Liver (tissue), 8 donors: ENCODE measurements at regions not wholly inside any gene's neighbourhood (a gene's known extent, or its start where the extent isn't known, plus 50 kb on each side); places are given as distances from the start of the nearest gene placed in this dataset.

Experiments used
- DNase-seq: peaks from one replicate; pipeline ENCODE4 v3.0.0-alpha.2; 2017; ENCODE audit warnings: low spot score
- H3K27ac ChIP-seq, 2 donors: one replicate each; pipeline ENCODE4 v1.7.0; 2013; ENCODE audit warnings: inconsistent platforms in 2 of 2, low read length in 2 of 2, control low read depth in 1 of 2, low read depth in 1 of 2, mild to moderate bottlenecking in 1 of 2
- H3K27me3 ChIP-seq, 4 donors: one replicate each; pipeline versions ENCODE4 v1.6.1 to v1.7.0; 2013; ENCODE audit warnings: low read length in 3 of 4, inconsistent platforms in 1 of 4, mild to moderate bottlenecking in 1 of 4, moderate library complexity in 1 of 4; ENCODE audit not compliant: control insufficient read depth in 4 of 4, insufficient read depth in 4 of 4
- H3K36me3 ChIP-seq, 4 donors: one replicate each; pipeline versions ENCODE4 v1.6.1 to v1.7.0; 2013; ENCODE audit warnings: low read length in 3 of 4, mild to moderate bottlenecking in 3 of 4, low read depth in 1 of 4, moderate library complexity in 1 of 4; ENCODE audit not compliant: control insufficient read depth in 4 of 4, insufficient read depth in 3 of 4
- H3K4me1 ChIP-seq, 4 donors: one replicate each; pipeline versions ENCODE4 v1.6.1 to v1.7.0; 2013; ENCODE audit warnings: low read length in 3 of 4, mild to moderate bottlenecking in 3 of 4, moderate library complexity in 1 of 4; ENCODE audit not compliant: control insufficient read depth in 4 of 4, insufficient read depth in 4 of 4
- H3K4me3 ChIP-seq, 3 donors: one replicate each; pipeline versions ENCODE4 v1.6.1 to v1.7.0; 2013; ENCODE audit warnings: low read length in 3 of 3, control low read depth in 1 of 3, low read depth in 1 of 3, mild to moderate bottlenecking in 1 of 3
- H3K9ac ChIP-seq, 2 donors: one replicate each; pipeline ENCODE4 v1.7.0; 2013; ENCODE audit warnings: low read length in 2 of 2, mild to moderate bottlenecking in 2 of 2, moderate library complexity in 2 of 2, control low read depth in 1 of 2, low read depth in 1 of 2
- H3K9me3 ChIP-seq, 4 donors: one replicate each; pipeline versions ENCODE4 v1.6.1 to v1.7.0; 2013; ENCODE audit warnings: low read length in 3 of 4; ENCODE audit not compliant: control insufficient read depth in 4 of 4
- ATF3 ChIP-seq: IDR thresholded peaks from 2 replicates; pipeline ENCODE4 v1.6.1; 2016; ENCODE audit warnings: antibody characterized with exemption
- CTCF ChIP-seq: fragments of 150-350 bp; IDR thresholded peaks from 2 replicates; pipeline ENCODE4 v1.5.1; 2017; ENCODE audit warnings: improper control_type of control experiment, low read depth, low read length; ENCODE audit not compliant: missing input control
- EGR1 ChIP-seq, 2 donors: IDR thresholded peaks; 2 replicates each; pipeline ENCODE4 v1.6.1; 2016 to 2018; ENCODE audit warnings: antibody characterized with exemption in 2 of 2, low read depth in 2 of 2
- FOXA1 ChIP-seq: IDR thresholded peaks from 2 replicates; pipeline ENCODE4 v1.6.1; 2016; ENCODE audit warnings: antibody characterized with exemption
- FOXA2 ChIP-seq: IDR thresholded peaks from 2 replicates; pipeline ENCODE4 v1.6.1; 2016; ENCODE audit warnings: antibody characterized with exemption
- GABPA ChIP-seq, 2 donors: IDR thresholded peaks in 1 of 2; conservative IDR thresholded peaks in 1 of 2; 2 replicates each; pipeline ENCODE4 v1.6.1; 2016; ENCODE audit warnings: antibody characterized with exemption in 2 of 2, mild to moderate bottlenecking in 1 of 2, moderate library complexity in 1 of 2
- HNF4A ChIP-seq, 2 donors: conservative IDR thresholded peaks; 2 replicates each; pipeline ENCODE4 v1.6.1; 2016; ENCODE audit warnings: antibody characterized with exemption in 2 of 2, mild to moderate bottlenecking in 2 of 2
- HNF4G ChIP-seq: IDR thresholded peaks from 2 replicates; pipeline ENCODE4 v1.6.1; 2016; ENCODE audit warnings: antibody characterized with exemption
- MAX ChIP-seq: IDR thresholded peaks from 2 replicates; pipeline ENCODE4 v1.6.1; 2016; ENCODE audit warnings: antibody characterized with exemption
- NR2F2 ChIP-seq: IDR thresholded peaks from 2 replicates; pipeline ENCODE4 v1.6.1; 2016; ENCODE audit warnings: antibody characterized with exemption
- RAD21 ChIP-seq, 2 donors: IDR thresholded peaks; 2 replicates each; pipeline ENCODE4 v1.6.1; 2016; ENCODE audit warnings: antibody characterized with exemption in 2 of 2, mild to moderate bottlenecking in 2 of 2
- SP1 ChIP-seq: IDR thresholded peaks from 2 replicates; pipeline ENCODE4 v1.6.1; 2018; ENCODE audit warnings: antibody characterized with exemption, mild to moderate bottlenecking
- TAF1 ChIP-seq: conservative IDR thresholded peaks from 2 replicates; pipeline ENCODE4 v1.6.1; 2016; ENCODE audit warnings: antibody characterized with exemption, mild to moderate bottlenecking
- YY1 ChIP-seq: IDR thresholded peaks from 2 replicates; pipeline ENCODE4 v1.6.1; 2016; ENCODE audit warnings: antibody characterized with exemption, mild to moderate bottlenecking
- WGBS: extraction: QIAGEN DNeasy Blood & Tissue Kit; methylation state at CpG from one replicate; pipeline ENCODE4 v1.1.7; 2013; 5-methylcytosine and 5-hydroxymethylcytosine counted together
- TF ChIP-seq, protein P1 (sequence below): IDR thresholded peaks from 2 replicates; pipeline ENCODE4 v1.6.1; 2016; ENCODE audit warnings: antibody characterized with exemption
- TF ChIP-seq, protein P2 (sequence below): IDR thresholded peaks from 2 replicates; pipeline ENCODE4 v1.6.1; 2016; ENCODE audit warnings: antibody characterized with exemption, mild to moderate bottlenecking
- donor health status: healthy.
- donor health status: healthy.
- donor health status: healthy.
- donor health status: healthy.
- donor health status: healthy.

GRCh38 chr17:73877962-73878361 is 233.7 kb upstream of the SDK2 start (continued):
- TF ChIP-seq, protein P1, sequence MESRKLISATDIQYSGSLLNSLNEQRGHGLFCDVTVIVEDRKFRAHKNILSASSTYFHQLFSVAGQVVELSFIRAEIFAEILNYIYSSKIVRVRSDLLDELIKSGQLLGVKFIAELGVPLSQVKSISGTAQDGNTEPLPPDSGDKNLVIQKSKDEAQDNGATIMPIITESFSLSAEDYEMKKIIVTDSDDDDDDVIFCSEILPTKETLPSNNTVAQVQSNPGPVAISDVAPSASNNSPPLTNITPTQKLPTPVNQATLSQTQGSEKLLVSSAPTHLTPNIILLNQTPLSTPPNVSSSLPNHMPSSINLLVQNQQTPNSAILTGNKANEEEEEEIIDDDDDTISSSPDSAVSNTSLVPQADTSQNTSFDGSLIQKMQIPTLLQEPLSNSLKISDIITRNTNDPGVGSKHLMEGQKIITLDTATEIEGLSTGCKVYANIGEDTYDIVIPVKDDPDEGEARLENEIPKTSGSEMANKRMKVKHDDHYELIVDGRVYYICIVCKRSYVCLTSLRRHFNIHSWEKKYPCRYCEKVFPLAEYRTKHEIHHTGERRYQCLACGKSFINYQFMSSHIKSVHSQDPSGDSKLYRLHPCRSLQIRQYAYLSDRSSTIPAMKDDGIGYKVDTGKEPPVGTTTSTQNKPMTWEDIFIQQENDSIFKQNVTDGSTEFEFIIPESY = no peak
- TF ChIP-seq SP1 (no peak), HNF4A (conservative IDR thresholded peaks at IDR 0.05) (no peak), TAF1 (no peak), FOXA2 (no peak), GABPA (IDR thresholded peaks at IDR 0.05 in 1 of 2, conservative IDR thresholded peaks at IDR 0.05 in 1 of 2) (no peak), EGR1 (IDR thresholded peaks at IDR 0.05; ENCODE audit: low read depth in 2 of 2) (no peak)

GRCh38 chr17:73878923-73879322 is 234.7 kb upstream of the SDK2 start:
- WGBS = 93% methylated on average over 14 of the region's 14 CpGs
- no peak for DNase-seq
- TF ChIP-seq NR2F2 (no peak), HNF4G (no peak), MAX (no peak), YY1 (no peak), ATF3 (no peak), FOXA1 (no peak), FOXA2 (no peak), RAD21 (IDR thresholded peaks at IDR 0.05) (no peak), HNF4A (conservative IDR thresholded peaks at IDR 0.05) (no peak), CTCF (no peak), SP1 (no peak), EGR1 (IDR thresholded peaks at IDR 0.05; ENCODE audit: low read depth in 2 of 2) (no peak), TAF1 (no peak), GABPA (IDR thresholded peaks at IDR 0.05 in 1 of 2, conservative IDR thresholded peaks at IDR 0.05 in 1 of 2) (no peak)
- TF ChIP-seq, protein P2, sequence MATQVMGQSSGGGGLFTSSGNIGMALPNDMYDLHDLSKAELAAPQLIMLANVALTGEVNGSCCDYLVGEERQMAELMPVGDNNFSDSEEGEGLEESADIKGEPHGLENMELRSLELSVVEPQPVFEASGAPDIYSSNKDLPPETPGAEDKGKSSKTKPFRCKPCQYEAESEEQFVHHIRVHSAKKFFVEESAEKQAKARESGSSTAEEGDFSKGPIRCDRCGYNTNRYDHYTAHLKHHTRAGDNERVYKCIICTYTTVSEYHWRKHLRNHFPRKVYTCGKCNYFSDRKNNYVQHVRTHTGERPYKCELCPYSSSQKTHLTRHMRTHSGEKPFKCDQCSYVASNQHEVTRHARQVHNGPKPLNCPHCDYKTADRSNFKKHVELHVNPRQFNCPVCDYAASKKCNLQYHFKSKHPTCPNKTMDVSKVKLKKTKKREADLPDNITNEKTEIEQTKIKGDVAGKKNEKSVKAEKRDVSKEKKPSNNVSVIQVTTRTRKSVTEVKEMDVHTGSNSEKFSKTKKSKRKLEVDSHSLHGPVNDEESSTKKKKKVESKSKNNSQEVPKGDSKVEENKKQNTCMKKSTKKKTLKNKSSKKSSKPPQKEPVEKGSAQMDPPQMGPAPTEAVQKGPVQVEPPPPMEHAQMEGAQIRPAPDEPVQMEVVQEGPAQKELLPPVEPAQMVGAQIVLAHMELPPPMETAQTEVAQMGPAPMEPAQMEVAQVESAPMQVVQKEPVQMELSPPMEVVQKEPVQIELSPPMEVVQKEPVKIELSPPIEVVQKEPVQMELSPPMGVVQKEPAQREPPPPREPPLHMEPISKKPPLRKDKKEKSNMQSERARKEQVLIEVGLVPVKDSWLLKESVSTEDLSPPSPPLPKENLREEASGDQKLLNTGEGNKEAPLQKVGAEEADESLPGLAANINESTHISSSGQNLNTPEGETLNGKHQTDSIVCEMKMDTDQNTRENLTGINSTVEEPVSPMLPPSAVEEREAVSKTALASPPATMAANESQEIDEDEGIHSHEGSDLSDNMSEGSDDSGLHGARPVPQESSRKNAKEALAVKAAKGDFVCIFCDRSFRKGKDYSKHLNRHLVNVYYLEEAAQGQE = no peak

More at GRCh38 chr17:73878923-73879322, 234.7 kb upstream of the SDK2 start:
- Histone ChIP-seq H3K9ac (no peak overlapping the region), H3K27me3 (no peaks in the 10 kb centered on the region), H3K4me1 (no peaks in the 10 kb centered on the region), H3K27ac (no peak overlapping the region), H3K4me3 (no peak overlapping the region), H3K36me3 (no peaks in the 10 kb centered on the region), H3K9me3 (no peaks in the 10 kb centered on the region)
